Endothelial cell of umbilical vein (primary cell): ENCODE measurements at regions not wholly inside any gene's neighbourhood (a gene's known extent, or its start where the extent isn't known, plus 50 kb on each side); places are given as distances from the start of the nearest gene placed in this dataset.

ENCODE experiments used
- BruUV-seq: library from RNA; stranded (reverse); fragments of 400-500 nt; replicated peaks from 2 replicates; lab custom pipeline; 2021; lab: Mats Ljungman, UMichigan
- CTCF ChIA-PET: fragments of 300-600, 350-600 bp; sonication (Branson Sonifier 250); formaldehyde crosslinking; loops from one replicate; lab custom pipeline; 2021; ENCODE audit warnings: antibody characterized with exemption, inconsistent platforms; lab: Charles Lee
- POLR2A ChIA-PET: fragments of 300-600, 350-600 bp; sonication (Branson Sonifier 250); formaldehyde crosslinking; loops from one replicate; lab custom pipeline; 2021; ENCODE audit warnings: antibody characterized with exemption, inconsistent platforms; lab: Charles Lee
- DNase-seq: peaks from one replicate; pipeline ENCODE4 v3.0.0-alpha.2; 2011; ENCODE audit warnings: low read depth, low spot score
- FAIRE-seq: peaks from 2 replicates; lab custom pipeline; 2011; peaks lifted over from hg19 to GRCh38; lab: Jason Lieb, UNC
- H2AFZ ChIP-seq: 2 replicates; pipeline ENCODE4 v1.6.0; 2012; ENCODE audit warnings: low read depth, low read length, control low read depth, inconsistent platforms
- H3K27ac ChIP-seq: 2 replicates; pipeline ENCODE4 v1.5.1; 2011; ENCODE audit warnings: low read depth, mild to moderate bottlenecking, control low read depth, low read length, moderate library complexity; ENCODE audit not compliant: insufficient read depth
- H3K27me3 ChIP-seq, 2 experiments: 2 replicates each; pipeline versions ENCODE4 v1.6.0 to v1.6.1; 2011; ENCODE audit warnings: low read length in 2 of 2, mixed read lengths in 1 of 2; ENCODE audit not compliant: control insufficient read depth in 2 of 2, insufficient read depth in 2 of 2
- H3K36me3 ChIP-seq, 2 experiments: 2 replicates in 1 of 2; 3 replicates in 1 of 2; pipeline ENCODE4 v1.5.1; 2011; ENCODE audit warnings: low read length in 2 of 2, mild to moderate bottlenecking in 1 of 2, moderate library complexity in 1 of 2; ENCODE audit not compliant: control insufficient read depth in 2 of 2, insufficient read depth in 2 of 2; ENCODE audit errors: extremely low read depth in 1 of 2
- H3K4me1 ChIP-seq: 3 replicates; pipeline ENCODE4 v1.5.1; 2011; ENCODE audit warnings: mild to moderate bottlenecking, low read length; ENCODE audit not compliant: control insufficient read depth, insufficient read depth; ENCODE audit errors: extremely low read depth
- H3K4me2 ChIP-seq: 2 replicates; pipeline ENCODE4 v1.6.1; 2011; ENCODE audit warnings: low read length, control low read depth, mixed read lengths; ENCODE audit not compliant: insufficient read depth
- H3K4me3 ChIP-seq, 3 experiments: fragments of 200-600 bp in 1 of 3; sonication (generic), shearing (Covaris generic) in 1 of 3; replicated peaks in 1 of 3; 2 replicates each; pipeline ENCODE4 v1.5.1; 2011 to 2016; ENCODE audit warnings: control low read depth in 3 of 3, low read length in 3 of 3, mild to moderate bottlenecking in 2 of 3, inconsistent platforms in 1 of 3, low read depth in 1 of 3, moderate library complexity in 1 of 3; ENCODE audit not compliant: insufficient read depth in 1 of 3
- H3K79me2 ChIP-seq: 2 replicates; pipeline ENCODE4 v1.6.0; 2012; ENCODE audit warnings: low read length, inconsistent platforms; ENCODE audit not compliant: control insufficient read depth, insufficient read depth
- H3K9ac ChIP-seq: replicated peaks from 2 replicates; pipeline ENCODE3; 2011; ENCODE audit warnings: low read length, control low read depth; ENCODE audit not compliant: insufficient read depth; ENCODE audit errors: extremely low read depth
- H3K9me1 ChIP-seq: replicated peaks from 3 replicates; pipeline ENCODE4 v1.6.0; 2011; ENCODE audit warnings: mild to moderate bottlenecking, low read length; ENCODE audit not compliant: control insufficient read depth, insufficient read depth; ENCODE audit errors: extremely low read depth
- H3K9me3 ChIP-seq: replicated peaks from 2 replicates; pipeline ENCODE4 v1.5.1; 2012; ENCODE audit warnings: low read length, inconsistent platforms; ENCODE audit not compliant: control insufficient read depth, insufficient read depth
- H4K20me1 ChIP-seq: replicated peaks from 2 replicates; pipeline ENCODE3; 2011; ENCODE audit warnings: mild to moderate bottlenecking, low read length; ENCODE audit not compliant: control insufficient read depth, insufficient read depth; ENCODE audit errors: extremely low read depth
- CTCF ChIP-seq, 2 donors: IDR thresholded peaks; 1 replicate in 1 of 2; 2 replicates in 1 of 2; pipeline ENCODE4 v1.5.1; 2011; ENCODE audit warnings: low read length in 2 of 2, mild to moderate bottlenecking in 2 of 2, moderate library complexity in 2 of 2, control low read depth in 1 of 2, inconsistent platforms in 1 of 2, low read depth in 1 of 2; ENCODE audit not compliant: insufficient read depth in 1 of 2; ENCODE audit errors: extremely low read depth in 1 of 2
- EZH2 ChIP-seq: IDR thresholded peaks from 2 replicates; pipeline ENCODE4 v1.6.1; 2012; ENCODE audit warnings: borderline replicate concordance, low read depth, mild to moderate bottlenecking, moderate library complexity, low read length, inconsistent platforms; ENCODE audit not compliant: severe bottlenecking
- FOS ChIP-seq: IDR thresholded peaks from 2 replicates; pipeline ENCODE4 v1.6.1; 2011; ENCODE audit warnings: mild to moderate bottlenecking, low read length, moderate library complexity, borderline replicate concordance; ENCODE audit not compliant: insufficient read depth
- GATA2 ChIP-seq: IDR thresholded peaks from 2 replicates; pipeline ENCODE4 v1.7.0; 2011; ENCODE audit warnings: low read depth, mild to moderate bottlenecking, moderate library complexity, mixed read lengths, low read length; ENCODE audit not compliant: insufficient read length, insufficient read depth
- JUN ChIP-seq: IDR thresholded peaks from 2 replicates; pipeline ENCODE4 v1.6.1; 2011; ENCODE audit warnings: borderline replicate concordance, low read depth; ENCODE audit not compliant: insufficient read length, insufficient read depth
- MAX ChIP-seq: IDR thresholded peaks from 2 replicates; pipeline ENCODE4 v1.6.1; 2011; ENCODE audit not compliant: insufficient read depth, insufficient read length
- MYC ChIP-seq: IDR thresholded peaks from one replicate; pipeline ENCODE4 v1.6.1; 2011; ENCODE audit warnings: mild to moderate bottlenecking, low read depth, low read length
- POLR2A ChIP-seq: IDR thresholded peaks from 2 replicates; pipeline ENCODE4 v1.6.1; 2012; ENCODE audit warnings: low read depth, mild to moderate bottlenecking, control low read depth, low read length
- POLR2AphosphoS5 ChIP-seq: IDR thresholded peaks from 2 replicates; pipeline ENCODE4 v1.6.1; 2012; ENCODE audit warnings: low read depth, mild to moderate bottlenecking, control low read depth, low read length, moderate library complexity; ENCODE audit not compliant: insufficient read depth
- dilution Hi-C: fragments of 300-500 bp; cut with MboI; formaldehyde crosslinking; loops from one replicate; pipeline ENCODE4 v1.15.0; 2019; ENCODE audit warnings: low sequenced_read_pairs; ENCODE audit not compliant: extremely low pct_ligation_motif_present
- intact Hi-C: fragments of 100-400 bp; cut with micrococcal nuclease; formaldehyde crosslinking; loops from one replicate; pipeline ENCODE4 v1.10.0; 2022

GRCh38 chr10:1939016-1939415 lies 201.7 kb upstream of the ADARB2 start:
- POLR2A ChIA-PET, result no interaction called here
- H3K9ac ChIP-seq, result no peak overlapping the region
- intact Hi-C loops (no loop called here), dilution Hi-C loops (no loop called here)
- no TSS peak for BruUV-seq
- H3K4me3 ChIP-seq, result no peak overlapping the region
- peaks cover 11% of the 10 kb centered on the region for H3K9me3 ChIP-seq
- no peak overlapping the region for H3K4me2 ChIP-seq
- no peaks in the 10 kb centered on the region for H3K36me3 ChIP-seq
- FAIRE-seq, result no peak
- H3K79me2 ChIP-seq, result no peaks in the 10 kb centered on the region
- TF ChIP-seq POLR2A, result no peak
- no peak for TF ChIP-seq GATA2
- TF ChIP-seq EZH2, result no peak
- TF ChIP-seq FOS, result no peak
- no peak for TF ChIP-seq CTCF (IDR thresholded peaks at IDR 0.05; ENCODE audit: extremely low read depth in 1 of 2, insufficient read depth in 1 of 2, low read depth in 1 of 2, low read length in 2 of 2)
- TF ChIP-seq JUN, result no peak
- no peak for TF ChIP-seq MYC
- TF ChIP-seq POLR2AphosphoS5, result no peak
- no peak for TF ChIP-seq MAX
- H4K20me1 ChIP-seq, result no peaks in the 10 kb centered on the region
- no peak overlapping the region for H3K27ac ChIP-seq
- H2AFZ ChIP-seq, result no peak overlapping the region
- no peaks in the 10 kb centered on the region for H3K9me1 ChIP-seq
- CTCF ChIA-PET, result no interaction called here
- DNase-seq, result no peak
- H3K27me3 ChIP-seq, result no peaks in the 10 kb centered on the region
- no peaks in the 10 kb centered on the region for H3K4me1 ChIP-seq
